Tibial nerve (tissue), 4 donors: ENCODE measurements at regions not wholly inside any gene's neighbourhood (a gene's known extent, or its start where the extent isn't known, plus 50 kb on each side); places are given as distances from the start of the nearest gene placed in this dataset.
A peak's percentile ranks its signal among the peaks of the same experiment; 100 is the strongest.

ENCODE experiments used
- DNase-seq, 2 donors: peaks; one replicate each; pipeline ENCODE4 v3.0.0-alpha.2; 2019; ENCODE audit warnings: low spot score in 2 of 2
- H3K27ac ChIP-seq, 4 donors: fragments of 200-600 bp; sonication (generic) in 3 of 4; one replicate each; pipeline ENCODE4 v1.5.1; 2017 to 2019; ENCODE audit warnings: mild to moderate bottlenecking in 1 of 4
- H3K27me3 ChIP-seq, 2 donors: fragments of 200-600 bp; sonication (generic) in 1 of 2; one replicate each; pipeline versions ENCODE4 v1.5.1 to v1.6.0; 2017 to 2019
- H3K36me3 ChIP-seq, 3 donors: fragments of 200-600 bp; sonication (generic); one replicate each; pipeline ENCODE4 v1.5.1; 2018 to 2019
- H3K4me1 ChIP-seq, 4 donors: fragments of 200-600 bp; sonication (generic) in 3 of 4; one replicate each; pipeline ENCODE4 v1.5.1; 2017 to 2019
- H3K4me3 ChIP-seq, 4 donors: fragments of 200-600 bp; sonication (generic) in 3 of 4; one replicate each; pipeline ENCODE4 v1.5.1; 2017 to 2019; ENCODE audit warnings: mild to moderate bottlenecking in 1 of 4, moderate library complexity in 1 of 4
- H3K9me3 ChIP-seq, 4 donors: fragments of 200-600 bp; sonication (generic) in 3 of 4; one replicate each; pipeline ENCODE4 v1.5.1; 2017 to 2019
- EP300 ChIP-seq, 2 donors: sonication (generic); formaldehyde crosslinking; IDR thresholded peaks; one replicate each; pipeline ENCODE4 v1.6.1; 2017; ENCODE audit warnings: antibody characterized with exemption in 2 of 2, mild to moderate bottlenecking in 1 of 2
- POLR2A ChIP-seq, 2 donors: fragments of 450-650 bp; IDR thresholded peaks; one replicate each; pipeline ENCODE4 v1.6.1; 2017; ENCODE audit warnings: antibody characterized with exemption in 2 of 2, mild to moderate bottlenecking in 2 of 2, moderate library complexity in 2 of 2
- WGBS, 2 donors: methylation state at CpG; one replicate each; pipeline ENCODE4 v1.1.5; 2018; 5-methylcytosine and 5-hydroxymethylcytosine counted together
- TF ChIP-seq, protein P1 (sequence below), 5 experiments: fragments of 200-600 bp in 3 of 5; fragments of 450-650 bp in 2 of 5; sonication (generic) in 3 of 5; IDR thresholded peaks; one replicate each; pipeline ENCODE4 v1.5.1; 2016 to 2019; ENCODE audit warnings: antibody characterized with exemption in 5 of 5, mild to moderate bottlenecking in 3 of 5, moderate library complexity in 2 of 5

DNA sequence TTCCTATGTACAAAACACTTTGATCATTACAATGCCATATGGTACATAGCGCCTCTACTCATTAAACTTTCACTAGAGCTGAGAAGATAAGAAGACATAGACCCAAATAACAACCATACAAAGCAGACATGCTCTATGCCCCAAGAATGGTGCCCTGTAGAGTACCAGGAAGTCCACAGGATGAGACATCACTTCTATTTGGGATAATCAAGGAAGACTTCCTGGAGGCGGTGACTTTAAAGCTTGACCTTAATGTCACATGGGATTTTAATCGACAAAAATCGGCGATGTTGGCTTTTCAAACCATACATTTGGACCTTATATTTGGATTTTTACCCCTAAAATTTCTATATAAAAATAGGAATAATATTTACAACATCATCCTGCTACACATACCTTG lies 224.3 kb upstream of the MAP3K1 start:
- no peaks in the 10 kb centered on the region for H3K36me3 ChIP-seq
- 96 to 97% methylated on average over 5 of the region's 5 CpGs for WGBS, 2 donors
- no peaks in the 10 kb centered on the region for H3K27me3 ChIP-seq
- no peak for DNase-seq
- peaks cover 0 to 38% (median 14%) of the 10 kb centered on the region in 4 donors for H3K4me1 ChIP-seq
- H3K9me3 ChIP-seq = no peaks in the 10 kb centered on the region
- no peak overlapping the region for H3K4me3 ChIP-seq
- TF ChIP-seq POLR2A (IDR thresholded peaks at IDR 0.05) = no peak
- no peak for TF ChIP-seq EP300 (IDR thresholded peaks at IDR 0.05)
- TF ChIP-seq, protein P1, sequence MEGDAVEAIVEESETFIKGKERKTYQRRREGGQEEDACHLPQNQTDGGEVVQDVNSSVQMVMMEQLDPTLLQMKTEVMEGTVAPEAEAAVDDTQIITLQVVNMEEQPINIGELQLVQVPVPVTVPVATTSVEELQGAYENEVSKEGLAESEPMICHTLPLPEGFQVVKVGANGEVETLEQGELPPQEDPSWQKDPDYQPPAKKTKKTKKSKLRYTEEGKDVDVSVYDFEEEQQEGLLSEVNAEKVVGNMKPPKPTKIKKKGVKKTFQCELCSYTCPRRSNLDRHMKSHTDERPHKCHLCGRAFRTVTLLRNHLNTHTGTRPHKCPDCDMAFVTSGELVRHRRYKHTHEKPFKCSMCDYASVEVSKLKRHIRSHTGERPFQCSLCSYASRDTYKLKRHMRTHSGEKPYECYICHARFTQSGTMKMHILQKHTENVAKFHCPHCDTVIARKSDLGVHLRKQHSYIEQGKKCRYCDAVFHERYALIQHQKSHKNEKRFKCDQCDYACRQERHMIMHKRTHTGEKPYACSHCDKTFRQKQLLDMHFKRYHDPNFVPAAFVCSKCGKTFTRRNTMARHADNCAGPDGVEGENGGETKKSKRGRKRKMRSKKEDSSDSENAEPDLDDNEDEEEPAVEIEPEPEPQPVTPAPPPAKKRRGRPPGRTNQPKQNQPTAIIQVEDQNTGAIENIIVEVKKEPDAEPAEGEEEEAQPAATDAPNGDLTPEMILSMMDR (IDR thresholded peaks at IDR 0.05) = no peak
- no peak overlapping the region for H3K27ac ChIP-seq

DNA sequence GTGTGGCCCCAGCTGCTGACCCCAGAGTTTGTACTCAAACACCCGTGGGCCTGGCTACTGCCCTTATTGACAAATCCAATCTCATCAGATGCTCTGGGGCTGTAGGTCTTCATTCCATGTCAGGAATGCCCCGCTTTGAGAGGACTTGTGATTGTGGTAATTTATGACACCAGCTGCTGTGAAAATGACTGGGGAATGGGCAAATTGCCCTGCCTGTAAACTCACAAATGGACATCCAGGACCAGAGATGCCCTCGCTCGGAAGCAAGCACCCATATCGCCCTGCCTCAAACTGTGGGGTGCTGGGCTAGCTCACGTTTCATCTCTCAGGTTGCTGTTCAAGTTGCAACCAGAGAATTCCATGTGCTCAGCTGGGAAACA lies 225.9 kb upstream of the MAP3K1 start:
- Histone ChIP-seq H3K9me3 (peaks cover 0 to 2% (median 0%) of the 10 kb centered on the region in 4 donors), H3K4me1 (peaks cover 0 to 49% (median 20%) of the 10 kb centered on the region in 4 donors), H3K27me3 (no peaks in the 10 kb centered on the region), H3K27ac (peak overlapping the region in 3 of 4 donors; percentile 57 to 79 (median 74)), H3K4me3 (no peak overlapping the region), H3K36me3 (no peaks in the 10 kb centered on the region)
- TF ChIP-seq EP300 (IDR thresholded peaks at IDR 0.05) (no peak), POLR2A (IDR thresholded peaks at IDR 0.05) (no peak)
- TF ChIP-seq, protein P1 (IDR thresholded peaks at IDR 0.05) = no peak
- DNase-seq = no peak
- WGBS, 2 donors = 56 to 65% methylated on average over 6 of the region's 6 CpGs

DNA sequence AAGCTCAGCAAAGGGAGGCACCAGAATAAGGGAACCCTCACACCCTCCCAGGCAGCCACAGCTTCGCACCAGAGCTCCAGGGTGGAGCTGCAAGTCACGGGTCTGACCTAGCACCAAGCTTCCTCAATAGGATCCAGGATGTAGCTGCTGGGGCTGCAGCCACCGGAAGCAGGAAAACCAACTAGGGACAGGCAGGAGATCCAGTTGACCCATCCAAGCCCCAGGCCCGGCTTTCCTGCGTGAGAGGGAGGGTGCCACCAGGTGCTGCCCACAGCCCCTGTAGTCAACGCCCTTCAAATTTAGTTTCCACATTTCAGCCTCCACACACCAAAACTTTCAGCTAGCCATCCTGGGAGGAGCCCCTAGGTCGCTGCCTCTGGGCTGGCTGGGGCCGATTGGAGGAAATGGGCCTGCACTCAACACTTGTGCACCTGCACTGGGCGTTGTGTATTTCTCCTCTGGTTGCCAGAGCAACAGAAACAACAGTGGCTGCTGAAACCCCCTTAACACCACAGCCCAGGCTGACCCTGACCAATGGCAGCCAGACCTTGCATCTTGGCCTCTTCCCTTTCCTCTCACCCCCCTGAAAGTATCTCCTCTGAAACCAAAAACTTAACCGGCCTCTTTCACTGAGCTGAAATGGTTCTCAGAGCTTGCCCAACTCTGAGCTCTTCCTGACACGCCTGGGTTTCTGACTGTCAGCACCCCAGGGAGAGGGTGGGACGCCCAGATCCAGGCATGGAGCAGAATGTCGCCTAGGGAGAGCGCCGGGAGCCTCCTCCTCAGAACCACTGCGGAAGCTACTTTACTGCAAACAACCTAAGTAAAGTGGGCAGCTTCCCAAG lies 226.5 kb upstream of the MAP3K1 start:
- H3K9me3 ChIP-seq = peaks cover 0 to 8% (median 0%) of the 10 kb centered on the region in 4 donors
- H3K27me3 ChIP-seq = no peaks in the 10 kb centered on the region
- no peaks in the 10 kb centered on the region for H3K36me3 ChIP-seq
- 58 to 65% methylated on average over 14 to 15 of the region's 16 CpGs for WGBS, 2 donors
- H3K27ac ChIP-seq = peak overlapping the region in 3 of 4 donors; percentile 57 to 79 (median 74)
- TF ChIP-seq EP300 (IDR thresholded peaks at IDR 0.05) = peak in 1 of 2 donors; percentile 15
- no peak for TF ChIP-seq POLR2A (IDR thresholded peaks at IDR 0.05)
- H3K4me1 ChIP-seq = peaks cover 0 to 49% (median 20%) of the 10 kb centered on the region in 4 donors
- peak; percentile 53 to 64 for DNase-seq
- H3K4me3 ChIP-seq = no peak overlapping the region

DNA sequence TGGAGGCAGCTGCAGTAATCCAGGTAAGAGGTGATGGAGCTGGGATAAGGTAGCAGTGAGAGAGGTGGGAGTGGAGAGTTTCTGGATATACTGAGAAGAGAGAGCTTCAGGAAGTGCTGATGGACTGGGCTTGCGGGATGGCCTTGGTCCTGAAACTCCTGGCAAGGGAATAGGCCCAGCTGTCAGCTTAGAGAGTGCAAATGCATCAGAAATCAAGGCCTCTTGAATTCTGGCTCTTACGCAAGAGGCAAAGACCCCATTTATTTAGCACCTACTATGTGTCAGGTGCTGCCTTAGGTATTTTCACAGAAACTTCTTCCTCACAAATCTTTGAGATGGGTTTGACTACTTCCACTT lies 227.2 kb upstream of the MAP3K1 start:
- Histone ChIP-seq H3K9me3 (peaks cover 0 to 10% (median 0%) of the 10 kb centered on the region in 4 donors), H3K36me3 (no peaks in the 10 kb centered on the region), H3K4me3 (no peak overlapping the region), H3K4me1 (peaks cover 0 to 49% (median 20%) of the 10 kb centered on the region in 4 donors), H3K27ac (peak overlapping the region in 2 of 4 donors; percentile 74 to 79), H3K27me3 (no peaks in the 10 kb centered on the region)
- TF ChIP-seq, protein P1 (IDR thresholded peaks at IDR 0.05) = no peak
- TF ChIP-seq EP300 (IDR thresholded peaks at IDR 0.05) (no peak), POLR2A (IDR thresholded peaks at IDR 0.05) (no peak)
- WGBS, 2 donors = 92 to 98% methylated on average over 2 of the region's 2 CpGs
- DNase-seq = no peak

DNA sequence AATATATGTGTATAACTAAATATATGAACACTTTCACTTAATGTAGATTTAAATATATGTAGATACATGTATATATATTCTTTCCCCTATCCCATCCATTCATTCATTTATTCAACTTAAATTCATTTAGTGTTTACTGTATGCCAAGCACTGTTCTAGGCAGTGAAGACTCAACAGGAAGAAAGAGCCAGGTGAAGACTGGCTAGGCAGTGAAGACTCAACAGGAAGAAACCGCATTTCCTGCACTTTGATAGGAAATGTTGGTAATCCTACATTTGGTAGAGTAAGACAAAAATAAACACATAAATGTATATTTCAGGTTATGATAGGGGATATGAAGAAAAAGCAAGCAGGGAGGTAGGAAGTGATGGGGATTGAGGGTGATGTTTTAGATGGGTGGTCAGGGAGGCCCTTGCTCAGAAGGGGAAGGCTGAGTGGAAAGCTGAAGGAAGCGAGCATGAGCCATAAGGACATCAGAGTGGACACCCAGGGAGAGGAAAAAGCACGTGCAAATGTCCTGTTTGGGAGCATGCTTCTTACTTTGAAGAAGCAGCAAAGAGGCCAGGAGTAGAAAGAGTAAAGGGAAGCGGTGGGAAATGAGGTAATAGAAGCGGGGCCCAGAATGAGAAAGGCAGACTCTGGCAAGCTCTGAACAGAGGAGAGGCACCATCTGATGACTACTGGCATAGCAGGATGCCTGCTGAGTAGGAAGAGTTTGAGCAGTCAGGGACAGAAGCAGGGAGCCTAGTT lies 227.8 kb upstream of the MAP3K1 start:
- H3K4me1 ChIP-seq = peaks cover 0 to 49% (median 20%) of the 10 kb centered on the region in 4 donors
- no peaks in the 10 kb centered on the region for H3K27me3 ChIP-seq
- H3K4me3 ChIP-seq = no peak overlapping the region
- DNase-seq = no peak
- peak overlapping the region in 1 of 4 donors; percentile 74 for H3K27ac ChIP-seq
- WGBS, 2 donors = 90 to 96% methylated on average over 5 of the region's 5 CpGs
- no peaks in the 10 kb centered on the region for H3K36me3 ChIP-seq
- peaks cover 0 to 10% (median 0%) of the 10 kb centered on the region in 4 donors for H3K9me3 ChIP-seq
- no peak for TF ChIP-seq EP300 (IDR thresholded peaks at IDR 0.05)
- TF ChIP-seq, protein P1 (IDR thresholded peaks at IDR 0.05) = no peak
- no peak for TF ChIP-seq POLR2A (IDR thresholded peaks at IDR 0.05)
